Panc1 (cell line): ENCODE measurements at regions not wholly inside any gene's neighbourhood (a gene's known extent, or its start where the extent isn't known, plus 50 kb on each side); places are given as distances from the start of the nearest gene placed in this dataset.

ENCODE experiments used
- ATAC-seq: fragments of 200-7000 bp; cut with Tn5 transposase; 2 replicates; pipeline ENCODE4 v1.9.1; 2020; ENCODE audit warnings: mild to moderate bottlenecking, moderate library complexity
- BruUV-seq: library from RNA; stranded (reverse); fragments of 400-500 nt; replicated peaks from 2 replicates; lab custom pipeline; 2021; lab: Mats Ljungman, UMichigan
- CTCF ChIA-PET: fragments of 300-600 bp; sonication (Branson Sonifier 250); formaldehyde crosslinking; loops from one replicate; lab custom pipeline; 2022; ENCODE audit warnings: antibody characterized with exemption; lab: Charles Lee
- POLR2A ChIA-PET: fragments of 300-600 bp; sonication (Branson Sonifier 250); formaldehyde crosslinking; loops from one replicate; lab custom pipeline; 2022; ENCODE audit warnings: antibody characterized with exemption; lab: Charles Lee
- DNase-seq: peaks from one replicate; pipeline ENCODE4 v3.0.0-alpha.2; 2010; ENCODE audit warnings: low read depth, low spot score
- H3K27ac ChIP-seq: 2 replicates; pipeline ENCODE4 v1.5.1; 2011; ENCODE audit warnings: mild to moderate bottlenecking, low read length, inconsistent platforms
- H3K27me3 ChIP-seq: fragments of 200-500 bp; sonication (Bioruptor generic); 2 replicates; pipeline ENCODE4 v1.6.0; 2014; ENCODE audit warnings: low read length, inconsistent platforms; ENCODE audit not compliant: control insufficient read depth, insufficient read depth
- H3K36me3 ChIP-seq: fragments of 200-500 bp; sonication (Bioruptor generic); 2 replicates; pipeline ENCODE4 v1.5.1; 2014; ENCODE audit warnings: inconsistent platforms, mild to moderate bottlenecking, low read length, moderate library complexity; ENCODE audit not compliant: control insufficient read depth, insufficient read depth
- H3K4me1 ChIP-seq: 2 replicates; pipeline ENCODE4 v1.5.1; 2011; ENCODE audit warnings: inconsistent platforms, mild to moderate bottlenecking, low read length, moderate library complexity; ENCODE audit not compliant: control insufficient read depth, insufficient read depth
- H3K4me3 ChIP-seq, 2 experiments: 2 replicates each; pipeline ENCODE4 v1.5.1; 2011 to 2012; ENCODE audit warnings: low read depth in 2 of 2, low read length in 2 of 2, mild to moderate bottlenecking in 2 of 2, inconsistent platforms in 1 of 2, moderate library complexity in 1 of 2
- H3K9me3 ChIP-seq: fragments of 200-500 bp; sonication (Bioruptor generic); 2 replicates; pipeline ENCODE4 v1.5.1; 2014; ENCODE audit warnings: low read depth, mild to moderate bottlenecking, inconsistent platforms, low read length, moderate library complexity; ENCODE audit not compliant: control insufficient read depth, insufficient read depth
- POLR2AphosphoS5 ChIP-seq: IDR thresholded peaks from 2 replicates; pipeline ENCODE4 v1.6.1; 2012; ENCODE audit warnings: mild to moderate bottlenecking, low read depth, low read length, moderate library complexity
- SIN3A ChIP-seq: IDR thresholded peaks from 2 replicates; pipeline ENCODE4 v1.6.1; 2012; ENCODE audit warnings: low read depth, mild to moderate bottlenecking, low read length, moderate library complexity, borderline replicate concordance; ENCODE audit not compliant: insufficient read depth
- TCF7L2 ChIP-seq: IDR thresholded peaks from 2 replicates; pipeline ENCODE4 v1.6.1; 2011; ENCODE audit warnings: mild to moderate bottlenecking, low read depth, low read length, inconsistent platforms
- in situ Hi-C: cut with HindIII; loops from 2 replicates; pipeline ENCODE4 v1.10.0; 2016; ENCODE audit warnings: low sequenced_read_pairs, low pct_unique_long_range_greater_than_20kb
- intact Hi-C: fragments of 100-400 bp; cut with micrococcal nuclease; formaldehyde crosslinking; loops from one replicate; pipeline ENCODE4 v1.10.0; 2022; ENCODE audit not compliant: unreplicated experiment
- TF ChIP-seq, protein P1 (sequence below): fragments of 450-650 bp; IDR thresholded peaks from 2 replicates; pipeline ENCODE4 v1.5.1; 2017; ENCODE audit warnings: mild to moderate bottlenecking
- TF ChIP-seq, protein P2 (sequence below), 2 experiments: IDR thresholded peaks; 2 replicates each; pipeline ENCODE4 v1.6.1; 2011 to 2012; ENCODE audit warnings: low read depth in 2 of 2, control low read depth in 1 of 2, low read length in 1 of 2, mild to moderate bottlenecking in 1 of 2, moderate library complexity in 1 of 2; ENCODE audit not compliant: insufficient read depth in 1 of 2

DNA sequence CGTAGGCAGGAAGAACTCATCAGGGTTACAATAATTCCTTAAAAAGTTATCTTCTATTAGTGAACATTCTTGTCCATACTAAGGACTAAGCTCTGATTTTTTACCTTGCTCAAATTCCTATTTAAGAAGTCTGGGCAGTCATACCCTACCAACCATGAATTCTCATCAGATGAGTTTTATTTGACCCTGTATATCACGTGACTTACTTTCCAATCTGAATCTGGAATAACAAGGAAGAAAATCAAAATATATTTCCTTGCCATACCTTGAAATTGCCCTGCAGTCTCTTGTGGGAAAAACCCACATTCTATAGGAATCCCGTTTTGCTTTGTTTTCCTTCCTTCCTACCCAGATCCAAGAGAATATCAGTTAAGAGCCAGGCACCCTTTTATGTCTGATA is 352.7 kb downstream of the AKAIN1 start:
- in situ Hi-C loops (no loop called here), intact Hi-C loops (no loop called here)
- H3K36me3 ChIP-seq = no peaks in the 10 kb centered on the region
- H3K27ac ChIP-seq = no peak overlapping the region
- no TSS peak for BruUV-seq
- H3K4me1 ChIP-seq = no peaks in the 10 kb centered on the region
- no peaks in the 10 kb centered on the region for H3K27me3 ChIP-seq
- CTCF ChIA-PET = no interaction called here
- ATAC-seq (no peak), DNase-seq (no peak)
- H3K4me3 ChIP-seq = no peak overlapping the region
- no peaks in the 10 kb centered on the region for H3K9me3 ChIP-seq
- TF ChIP-seq TCF7L2 (no peak), SIN3A (no peak), POLR2AphosphoS5 (no peak)
- TF ChIP-seq, protein P1, sequence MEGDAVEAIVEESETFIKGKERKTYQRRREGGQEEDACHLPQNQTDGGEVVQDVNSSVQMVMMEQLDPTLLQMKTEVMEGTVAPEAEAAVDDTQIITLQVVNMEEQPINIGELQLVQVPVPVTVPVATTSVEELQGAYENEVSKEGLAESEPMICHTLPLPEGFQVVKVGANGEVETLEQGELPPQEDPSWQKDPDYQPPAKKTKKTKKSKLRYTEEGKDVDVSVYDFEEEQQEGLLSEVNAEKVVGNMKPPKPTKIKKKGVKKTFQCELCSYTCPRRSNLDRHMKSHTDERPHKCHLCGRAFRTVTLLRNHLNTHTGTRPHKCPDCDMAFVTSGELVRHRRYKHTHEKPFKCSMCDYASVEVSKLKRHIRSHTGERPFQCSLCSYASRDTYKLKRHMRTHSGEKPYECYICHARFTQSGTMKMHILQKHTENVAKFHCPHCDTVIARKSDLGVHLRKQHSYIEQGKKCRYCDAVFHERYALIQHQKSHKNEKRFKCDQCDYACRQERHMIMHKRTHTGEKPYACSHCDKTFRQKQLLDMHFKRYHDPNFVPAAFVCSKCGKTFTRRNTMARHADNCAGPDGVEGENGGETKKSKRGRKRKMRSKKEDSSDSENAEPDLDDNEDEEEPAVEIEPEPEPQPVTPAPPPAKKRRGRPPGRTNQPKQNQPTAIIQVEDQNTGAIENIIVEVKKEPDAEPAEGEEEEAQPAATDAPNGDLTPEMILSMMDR = no peak
- TF ChIP-seq, protein P2, sequence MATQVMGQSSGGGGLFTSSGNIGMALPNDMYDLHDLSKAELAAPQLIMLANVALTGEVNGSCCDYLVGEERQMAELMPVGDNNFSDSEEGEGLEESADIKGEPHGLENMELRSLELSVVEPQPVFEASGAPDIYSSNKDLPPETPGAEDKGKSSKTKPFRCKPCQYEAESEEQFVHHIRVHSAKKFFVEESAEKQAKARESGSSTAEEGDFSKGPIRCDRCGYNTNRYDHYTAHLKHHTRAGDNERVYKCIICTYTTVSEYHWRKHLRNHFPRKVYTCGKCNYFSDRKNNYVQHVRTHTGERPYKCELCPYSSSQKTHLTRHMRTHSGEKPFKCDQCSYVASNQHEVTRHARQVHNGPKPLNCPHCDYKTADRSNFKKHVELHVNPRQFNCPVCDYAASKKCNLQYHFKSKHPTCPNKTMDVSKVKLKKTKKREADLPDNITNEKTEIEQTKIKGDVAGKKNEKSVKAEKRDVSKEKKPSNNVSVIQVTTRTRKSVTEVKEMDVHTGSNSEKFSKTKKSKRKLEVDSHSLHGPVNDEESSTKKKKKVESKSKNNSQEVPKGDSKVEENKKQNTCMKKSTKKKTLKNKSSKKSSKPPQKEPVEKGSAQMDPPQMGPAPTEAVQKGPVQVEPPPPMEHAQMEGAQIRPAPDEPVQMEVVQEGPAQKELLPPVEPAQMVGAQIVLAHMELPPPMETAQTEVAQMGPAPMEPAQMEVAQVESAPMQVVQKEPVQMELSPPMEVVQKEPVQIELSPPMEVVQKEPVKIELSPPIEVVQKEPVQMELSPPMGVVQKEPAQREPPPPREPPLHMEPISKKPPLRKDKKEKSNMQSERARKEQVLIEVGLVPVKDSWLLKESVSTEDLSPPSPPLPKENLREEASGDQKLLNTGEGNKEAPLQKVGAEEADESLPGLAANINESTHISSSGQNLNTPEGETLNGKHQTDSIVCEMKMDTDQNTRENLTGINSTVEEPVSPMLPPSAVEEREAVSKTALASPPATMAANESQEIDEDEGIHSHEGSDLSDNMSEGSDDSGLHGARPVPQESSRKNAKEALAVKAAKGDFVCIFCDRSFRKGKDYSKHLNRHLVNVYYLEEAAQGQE (IDR thresholded peaks at IDR 0.05; ENCODE audit: insufficient read depth in 1 of 2, low read depth in 2 of 2, low read length in 1 of 2) = no peak
- POLR2A ChIA-PET = no interaction called here

DNA sequence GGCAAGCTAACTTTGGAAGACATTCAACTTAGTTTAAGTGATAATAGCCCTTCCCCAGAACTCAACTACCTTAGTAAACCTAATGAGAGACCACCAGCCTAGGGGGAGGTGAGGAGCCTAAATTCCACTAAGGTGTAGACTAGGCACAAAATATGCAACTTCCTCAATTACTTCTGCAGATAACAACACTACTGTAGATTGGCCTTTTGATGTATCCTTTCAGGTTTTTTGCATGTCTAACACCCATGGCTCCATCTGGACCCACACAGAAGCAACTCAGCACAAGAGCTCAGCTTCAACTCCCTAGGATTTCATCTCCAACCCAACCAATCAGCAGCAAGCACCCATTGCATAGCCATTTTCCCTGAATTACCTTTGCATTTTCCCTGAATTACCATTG is 353.3 kb downstream of the AKAIN1 start:
- ChIA-PET POLR2A (no interaction called here), CTCF (no interaction called here)
- in situ Hi-C loops (no loop called here), intact Hi-C loops (no loop called here)
- no peak overlapping the region for H3K27ac ChIP-seq
- no peak overlapping the region for H3K4me3 ChIP-seq
- no peak for DNase-seq
- TF ChIP-seq POLR2AphosphoS5 (no peak), TCF7L2 (no peak), SIN3A (no peak)
- TF ChIP-seq, protein P1 = no peak
- TF ChIP-seq, protein P2 (IDR thresholded peaks at IDR 0.05; ENCODE audit: insufficient read depth in 1 of 2, low read depth in 2 of 2, low read length in 1 of 2) = no peak
- H3K27me3 ChIP-seq = no peaks in the 10 kb centered on the region
- no peaks in the 10 kb centered on the region for H3K4me1 ChIP-seq
- no TSS peak for BruUV-seq
- no peaks in the 10 kb centered on the region for H3K9me3 ChIP-seq
- no peak for ATAC-seq
- no peaks in the 10 kb centered on the region for H3K36me3 ChIP-seq
